GM21367 (cell line): ENCODE measurements at regions not wholly inside any gene's neighbourhood (a gene's known extent, or its start where the extent isn't known, plus 50 kb on each side); places are given as distances from the start of the nearest gene placed in this dataset.
A peak's percentile ranks its signal among the peaks of the same experiment; 100 is the strongest.

Experiments used
- ATAC-seq: cut with Tn5 transposase; IDR thresholded peaks from one replicate; pipeline ENCODE4 v1.9.1; 2021; ENCODE audit not compliant: unreplicated experiment

- no peak for ATAC-seq
Observed at GRCh38 chr18:11553098-11553940, 56.1 kb upstream of the SLC35G4 start.

GRCh38 chr18:11548916-11549551 is 60.4 kb upstream of the SLC35G4 start:
- ATAC-seq = no peak

- ATAC-seq = no peak
Observed at GRCh38 chr18:11548396-11548795, 61.0 kb upstream of the SLC35G4 start.

GRCh38 chr18:11544060-11544633 is 65.2 kb upstream of the SLC35G4 start:
- no peak for ATAC-seq

GRCh38 chr18:11541179-11541578 is 68.2 kb upstream of the SLC35G4 start:
- ATAC-seq = no peak

- no peak for ATAC-seq
Observed at GRCh38 chr18:11533942-11534496, 75.4 kb upstream of the SLC35G4 start.

GRCh38 chr18:11533513-11533890 is 75.9 kb upstream of the SLC35G4 start:
- no peak for ATAC-seq

GRCh38 chr18:11532758-11533512 is 76.5 kb upstream of the SLC35G4 start:
- no peak for ATAC-seq

GRCh38 chr18:11529081-11529480 is 80.3 kb upstream of the SLC35G4 start:
- ATAC-seq = no peak

- ATAC-seq = no peak
Observed at GRCh38 chr18:11526675-11527074, 82.7 kb upstream of the SLC35G4 start.

GRCh38 chr18:11523804-11524203 is 85.6 kb upstream of the SLC35G4 start:
- no peak for ATAC-seq

GRCh38 chr18:11522992-11523391 is 86.4 kb upstream of the SLC35G4 start:
- no peak for ATAC-seq

- ATAC-seq = no peak
Observed at GRCh38 chr18:11521853-11522252, 87.5 kb upstream of the SLC35G4 start.

GRCh38 chr18:11520536-11520935 is 88.9 kb upstream of the SLC35G4 start:
- ATAC-seq = no peak

- ATAC-seq = peak; percentile 65
Observed at GRCh38 chr18:11518788-11519685, 90.4 kb upstream of the SLC35G4 start.

- ATAC-seq = no peak
Observed at GRCh38 chr18:11517704-11518103, 91.7 kb upstream of the SLC35G4 start.

- no peak for ATAC-seq
Observed at GRCh38 chr18:11516751-11517503, 92.5 kb upstream of the SLC35G4 start.

- ATAC-seq = no peak
Observed at GRCh38 chr18:11514267-11514666, 95.1 kb upstream of the SLC35G4 start.
